Right atrium auricular region (tissue), 2 donors: ENCODE measurements at regions not wholly inside any gene's neighbourhood (a gene's known extent, or its start where the extent isn't known, plus 50 kb on each side); places are given as distances from the start of the nearest gene placed in this dataset.
"Not testable (repeated sequence)": the region's sequence is repeated elsewhere in the genome, so short reads cannot be mapped to it uniquely, and the experiment has no call there.

Experiments
- DNase-seq: peaks from one replicate; pipeline ENCODE4 v3.0.0-alpha.2; 2019; ENCODE audit warnings: low spot score
- H3K27ac ChIP-seq, 2 donors: fragments of 200-600 bp; sonication (generic); 1 replicate in 1 of 2; 2 replicates in 1 of 2; pipeline ENCODE4 v1.5.1; 2016 to 2019
- H3K27me3 ChIP-seq, 2 donors: fragments of 200-600 bp; sonication (generic); one replicate each; pipeline versions ENCODE4 v1.5.1 to v1.6.0; 2017 to 2019
- H3K36me3 ChIP-seq: fragments of 200-600 bp; sonication (generic); one replicate; pipeline ENCODE4 v1.5.1; 2016
- H3K4me1 ChIP-seq, 2 donors: fragments of 200-600 bp; sonication (generic); one replicate each; pipeline versions ENCODE4 v1.5.1 to v1.6.0; 2017 to 2019
- H3K4me3 ChIP-seq, 2 donors: fragments of 200-600 bp; sonication (generic); 1 replicate in 1 of 2; 2 replicates in 1 of 2; pipeline ENCODE4 v1.5.1; 2017 to 2019; ENCODE audit warnings: mild to moderate bottlenecking in 1 of 2, moderate library complexity in 1 of 2
- H3K9me3 ChIP-seq, 2 donors: fragments of 200-600 bp; sonication (generic); one replicate each; pipeline ENCODE4 v1.5.1; 2019
- TF ChIP-seq, protein P1 (sequence below), 2 donors: fragments of 200-600 bp; sonication (generic); IDR thresholded peaks; one replicate each; pipeline ENCODE4 v1.5.1; 2019; ENCODE audit warnings: antibody characterized with exemption in 2 of 2

- H3K27ac ChIP-seq, result no peak overlapping the region
- H3K9me3 ChIP-seq, result no peaks in the 10 kb centered on the region
- DNase-seq, result no peak
- no peaks in the 10 kb centered on the region for H3K4me1 ChIP-seq
- no peak overlapping the region for H3K4me3 ChIP-seq
- TF ChIP-seq, protein P1, sequence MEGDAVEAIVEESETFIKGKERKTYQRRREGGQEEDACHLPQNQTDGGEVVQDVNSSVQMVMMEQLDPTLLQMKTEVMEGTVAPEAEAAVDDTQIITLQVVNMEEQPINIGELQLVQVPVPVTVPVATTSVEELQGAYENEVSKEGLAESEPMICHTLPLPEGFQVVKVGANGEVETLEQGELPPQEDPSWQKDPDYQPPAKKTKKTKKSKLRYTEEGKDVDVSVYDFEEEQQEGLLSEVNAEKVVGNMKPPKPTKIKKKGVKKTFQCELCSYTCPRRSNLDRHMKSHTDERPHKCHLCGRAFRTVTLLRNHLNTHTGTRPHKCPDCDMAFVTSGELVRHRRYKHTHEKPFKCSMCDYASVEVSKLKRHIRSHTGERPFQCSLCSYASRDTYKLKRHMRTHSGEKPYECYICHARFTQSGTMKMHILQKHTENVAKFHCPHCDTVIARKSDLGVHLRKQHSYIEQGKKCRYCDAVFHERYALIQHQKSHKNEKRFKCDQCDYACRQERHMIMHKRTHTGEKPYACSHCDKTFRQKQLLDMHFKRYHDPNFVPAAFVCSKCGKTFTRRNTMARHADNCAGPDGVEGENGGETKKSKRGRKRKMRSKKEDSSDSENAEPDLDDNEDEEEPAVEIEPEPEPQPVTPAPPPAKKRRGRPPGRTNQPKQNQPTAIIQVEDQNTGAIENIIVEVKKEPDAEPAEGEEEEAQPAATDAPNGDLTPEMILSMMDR (IDR thresholded peaks at IDR 0.05), result no peak
- H3K27me3 ChIP-seq, result no peaks in the 10 kb centered on the region
- H3K36me3 ChIP-seq, result no peaks in the 10 kb centered on the region
These were observed 67.1 kb upstream of the SPIN4 start for GRCh38 chrX:63418211-63418610.

DNA sequence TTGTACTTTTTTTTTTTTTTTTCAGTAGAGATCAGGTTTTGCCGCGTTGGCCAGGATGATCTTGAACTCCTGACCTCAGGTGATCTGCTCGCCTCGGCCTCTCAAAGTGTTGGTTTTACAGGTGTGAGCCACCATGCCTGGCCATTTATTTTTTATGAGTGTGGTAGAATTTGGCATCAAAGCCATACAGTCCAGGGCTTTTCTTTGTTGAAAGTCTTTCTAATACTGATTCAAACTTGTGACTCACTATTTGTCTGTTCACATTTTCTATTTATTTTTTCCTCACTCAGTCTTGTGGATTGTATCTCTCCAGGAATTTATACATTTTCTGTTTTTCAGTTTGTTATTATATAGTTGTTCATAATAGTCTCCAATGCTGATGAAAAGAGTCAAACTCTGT, 66.5 kb upstream of the SPIN4 start:
- no peak for DNase-seq
- no peaks in the 10 kb centered on the region for H3K36me3 ChIP-seq
- H3K4me3 ChIP-seq, result no peak overlapping the region
- H3K9me3 ChIP-seq, result no peaks in the 10 kb centered on the region
- H3K4me1 ChIP-seq, result no peaks in the 10 kb centered on the region
- H3K27ac ChIP-seq, result no peak overlapping the region
- no peaks in the 10 kb centered on the region for H3K27me3 ChIP-seq
- TF ChIP-seq, protein P1 (IDR thresholded peaks at IDR 0.05), result no peak

- not testable (repeated sequence) for H3K9me3 ChIP-seq, H3K27me3 ChIP-seq, DNase-seq, H3K36me3 ChIP-seq, H3K4me3 ChIP-seq, H3K27ac ChIP-seq, H3K4me1 ChIP-seq
These were observed 58.8 kb upstream of the SPIN4 start for GRCh38 chrX:63409934-63410333.

GRCh38 chrX:63408050-63408449, 56.9 kb upstream of the SPIN4 start:
- peaks cover 0 to 6% of the 10 kb centered on the region in 2 donors for H3K9me3 ChIP-seq
- no peak for DNase-seq
- no peaks in the 10 kb centered on the region for H3K4me1 ChIP-seq
- no peak overlapping the region for H3K4me3 ChIP-seq
- TF ChIP-seq, protein P1 (IDR thresholded peaks at IDR 0.05), result no peak
- no peaks in the 10 kb centered on the region for H3K27me3 ChIP-seq
- no peaks in the 10 kb centered on the region for H3K36me3 ChIP-seq
- H3K27ac ChIP-seq, result no peak overlapping the region

DNA sequence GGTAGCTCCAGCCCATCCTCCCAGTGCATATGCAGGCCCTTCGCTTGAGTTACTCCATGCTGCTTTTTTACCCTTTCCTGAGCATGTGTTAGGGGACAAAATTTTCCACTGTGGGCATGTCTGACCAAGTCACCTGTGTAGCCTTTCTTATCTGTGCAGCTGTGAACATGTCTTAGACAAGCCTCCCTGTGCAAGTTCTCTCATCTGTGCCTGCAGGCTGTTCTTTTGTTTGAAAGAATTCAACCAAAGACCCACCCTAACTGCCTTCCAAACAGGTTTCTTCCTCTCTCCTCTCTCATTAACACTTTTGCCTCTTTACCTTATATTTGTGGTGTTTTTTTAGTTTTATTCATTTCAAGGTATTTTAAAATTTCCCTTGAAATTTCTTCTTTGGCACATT, 53.2 kb upstream of the SPIN4 start:
- H3K4me1 ChIP-seq, result no peaks in the 10 kb centered on the region
- H3K27ac ChIP-seq, result no peak overlapping the region
- DNase-seq, result no peak
- H3K4me3 ChIP-seq, result no peak overlapping the region
- no peaks in the 10 kb centered on the region for H3K36me3 ChIP-seq
- peaks cover 0 to 6% of the 10 kb centered on the region in 2 donors for H3K9me3 ChIP-seq
- TF ChIP-seq, protein P1 (IDR thresholded peaks at IDR 0.05), result no peak
- no peaks in the 10 kb centered on the region for H3K27me3 ChIP-seq

DNA sequence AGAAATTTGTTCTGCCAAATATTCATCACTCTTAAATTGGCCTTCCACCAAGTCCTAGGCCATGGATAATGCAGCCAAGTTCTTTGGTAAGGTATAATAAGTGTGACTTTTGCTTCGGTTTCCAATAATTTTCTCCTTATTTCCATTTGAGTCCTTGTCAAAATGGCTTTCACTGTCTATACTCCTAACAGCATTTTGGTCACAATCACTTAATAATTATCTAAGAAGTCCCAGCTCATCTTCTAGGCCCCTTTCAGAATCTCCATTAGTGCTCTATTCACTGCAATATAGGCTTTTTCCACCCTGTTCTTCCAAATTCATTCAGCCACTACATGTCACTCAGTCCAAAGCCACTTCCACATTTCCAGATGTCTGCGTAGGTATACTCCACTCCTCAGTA, 51.0 kb upstream of the SPIN4 start:
- Histone ChIP-seq H3K4me1 (no peaks in the 10 kb centered on the region), H3K36me3 (no peaks in the 10 kb centered on the region), H3K4me3 (no peak overlapping the region), H3K27ac (no peak overlapping the region), H3K9me3 (peaks cover 0 to 6% of the 10 kb centered on the region in 2 donors), H3K27me3 (no peaks in the 10 kb centered on the region)
- TF ChIP-seq, protein P1 (IDR thresholded peaks at IDR 0.05), result no peak
- DNase-seq, result no peak
